HG03442 (cell line): ENCODE measurements at regions not wholly inside any gene's neighbourhood (a gene's known extent, or its start where the extent isn't known, plus 50 kb on each side); places are given as distances from the start of the nearest gene placed in this dataset.

ENCODE experiments used
- ATAC-seq: cut with Tn5 transposase; IDR thresholded peaks from one replicate; pipeline ENCODE4 v1.9.1; 2021; ENCODE audit warnings: mild to moderate bottlenecking, moderate library complexity; ENCODE audit not compliant: unreplicated experiment

- ATAC-seq, result no peak
Measured at GRCh38 chr16:59783191-59783590, 1049.1 kb upstream of the GOT2 start.

GRCh38 chr16:59773330-59773729 is 1039.2 kb upstream of the GOT2 start:
- ATAC-seq, result no peak

DNA sequence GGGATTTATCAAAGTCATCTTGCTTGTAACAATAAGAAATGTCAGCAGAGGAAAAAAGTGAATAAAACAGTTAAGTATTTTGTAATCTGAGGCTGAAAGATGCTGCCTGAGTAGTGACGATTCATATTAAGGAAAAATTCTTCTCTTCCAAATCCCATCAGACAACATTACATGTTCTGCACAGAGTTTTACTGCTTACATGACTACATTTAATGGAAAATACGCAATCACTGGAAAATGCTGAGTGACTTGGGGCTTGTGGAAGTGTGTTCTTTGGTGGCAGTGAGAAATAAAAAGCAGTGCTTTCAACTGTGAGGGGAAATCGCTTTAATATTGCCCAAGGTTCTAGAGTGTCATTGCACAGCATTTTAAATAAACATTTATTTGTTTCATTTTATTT is 1025.2 kb upstream of the GOT2 start:
- no peak for ATAC-seq

GRCh38 chr16:59758848-59759247 is 1024.7 kb upstream of the GOT2 start:
- ATAC-seq, result no peak

GRCh38 chr16:59754854-59755253 is 1020.7 kb upstream of the GOT2 start:
- no peak for ATAC-seq

GRCh38 chr16:59749662-59750336 is 1015.7 kb upstream of the GOT2 start:
- ATAC-seq, result no peak

- ATAC-seq, result no peak
Measured at GRCh38 chr16:59748531-59748930, 1014.4 kb upstream of the GOT2 start.

DNA sequence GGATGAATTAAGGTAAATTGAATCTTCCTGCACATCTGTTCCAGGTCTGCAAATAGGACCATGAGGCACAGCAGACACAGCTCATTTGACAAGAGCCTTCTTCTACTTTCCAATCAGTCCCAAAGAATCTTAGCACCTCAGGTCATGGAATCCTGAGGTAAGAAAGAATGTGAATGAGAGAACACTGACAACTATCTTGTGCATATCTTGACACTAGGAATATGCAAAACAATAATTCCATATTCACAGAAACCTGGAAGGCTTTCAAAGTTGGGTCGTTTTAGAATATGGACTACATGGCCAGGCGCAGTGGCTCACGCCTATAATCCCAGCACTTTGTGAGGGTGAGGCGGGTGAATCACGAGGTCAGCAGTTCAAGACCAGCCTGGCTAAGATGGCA is 1009.4 kb upstream of the GOT2 start:
- ATAC-seq, result no peak

DNA sequence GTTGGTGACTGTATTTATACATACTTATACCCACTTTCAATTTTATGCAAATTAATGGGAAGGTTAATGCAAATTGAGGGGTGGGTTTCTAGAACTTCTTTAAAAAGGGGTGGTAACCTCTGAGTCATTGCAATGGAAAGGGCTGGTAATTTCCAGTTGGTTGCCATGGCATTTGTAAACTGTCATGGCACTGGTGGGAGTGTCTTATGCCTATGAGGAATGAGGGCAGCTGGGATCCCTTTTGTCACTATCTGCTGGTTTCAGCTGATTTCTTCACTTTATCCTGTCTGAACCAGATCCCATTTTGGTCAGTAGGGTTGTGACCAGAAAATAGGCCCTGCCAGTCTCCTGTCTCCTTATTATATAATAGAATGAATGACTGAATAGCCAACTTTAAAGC is 1006.7 kb upstream of the GOT2 start:
- ATAC-seq, result no peak

- no peak for ATAC-seq
Measured at GRCh38 chr16:59737274-59737673, 1003.2 kb upstream of the GOT2 start.

- ATAC-seq, result no peak
Measured at GRCh38 chr16:59733321-59733720, 999.2 kb upstream of the GOT2 start.

- no peak for ATAC-seq
Measured at GRCh38 chr16:59729613-59730012, 995.5 kb upstream of the GOT2 start.

GRCh38 chr16:59719121-59719520 is 985.0 kb upstream of the GOT2 start:
- ATAC-seq, result no peak

- no peak for ATAC-seq
Measured at GRCh38 chr16:59707436-59708226, 973.5 kb upstream of the GOT2 start.

- no peak for ATAC-seq
Measured at GRCh38 chr16:59701963-59702930, 968.1 kb upstream of the GOT2 start.

DNA sequence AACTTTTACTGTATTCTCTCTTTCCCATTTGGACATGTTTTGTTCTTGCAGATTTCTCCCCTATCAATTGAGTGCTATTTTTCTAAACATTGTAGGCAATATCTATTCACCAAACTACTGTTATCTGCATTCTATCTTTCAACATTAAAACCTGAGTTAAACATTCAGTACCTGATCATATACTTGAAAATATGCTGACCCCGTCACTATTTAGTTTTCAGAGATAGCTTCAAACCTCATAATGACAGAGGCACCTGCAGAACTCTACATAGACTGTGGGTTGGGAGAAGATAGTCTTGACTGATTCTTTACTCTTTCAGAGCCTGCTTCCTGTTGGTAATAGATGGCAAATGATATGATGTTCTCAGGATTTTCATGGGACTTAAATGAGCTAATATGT is 965.7 kb upstream of the GOT2 start:
- ATAC-seq, result no peak

DNA sequence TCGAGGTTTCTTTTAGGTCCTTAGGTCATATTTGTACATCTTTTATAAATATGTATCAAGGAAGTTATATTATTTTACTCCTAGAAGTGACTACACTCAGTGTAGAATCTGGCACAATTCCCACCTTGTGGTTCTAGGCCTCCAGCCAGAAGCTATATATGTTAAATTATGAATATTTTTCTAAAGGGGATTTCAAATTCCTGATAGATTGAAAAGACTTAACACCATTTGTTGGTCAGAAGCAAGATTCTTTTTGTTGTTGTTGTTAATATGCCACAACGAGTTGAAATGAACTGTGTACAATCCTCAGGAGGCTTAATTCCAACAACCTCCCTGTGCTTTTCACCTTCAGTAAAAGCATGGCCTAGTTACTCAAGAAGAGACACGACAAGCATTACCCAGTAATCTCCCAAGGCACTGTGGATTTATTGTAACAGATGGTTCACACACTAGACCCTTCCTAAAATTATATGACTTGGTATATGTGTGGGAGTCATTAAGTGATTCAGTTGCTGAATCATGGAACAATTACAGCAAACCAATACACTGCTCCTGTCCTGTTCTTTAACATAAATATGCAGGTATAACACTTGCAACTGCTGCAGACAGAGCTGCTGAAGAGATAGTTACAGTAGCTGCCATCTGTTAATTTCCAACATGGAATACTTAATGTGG is 964.4 kb upstream of the GOT2 start:
- ATAC-seq, result no peak

- no peak for ATAC-seq
Measured at GRCh38 chr16:59697761-59698160, 963.6 kb upstream of the GOT2 start.

- ATAC-seq, result no peak
Measured at GRCh38 chr16:59697236-59697635, 963.1 kb upstream of the GOT2 start.

- no peak for ATAC-seq
Measured at GRCh38 chr16:59696495-59696894, 962.4 kb upstream of the GOT2 start.

- no peak for ATAC-seq
Measured at GRCh38 chr16:59690216-59690615, 956.1 kb upstream of the GOT2 start.
